DMS79 (cell line): ENCODE measurements at regions not wholly inside any gene's neighbourhood (a gene's known extent, or its start where the extent isn't known, plus 50 kb on each side); places are given as distances from the start of the nearest gene placed in this dataset.

Experiments
- DNase-seq: peaks from one replicate; lab custom pipeline; 2025; lab: John Stamatoyannopoulos, UW

DNA sequence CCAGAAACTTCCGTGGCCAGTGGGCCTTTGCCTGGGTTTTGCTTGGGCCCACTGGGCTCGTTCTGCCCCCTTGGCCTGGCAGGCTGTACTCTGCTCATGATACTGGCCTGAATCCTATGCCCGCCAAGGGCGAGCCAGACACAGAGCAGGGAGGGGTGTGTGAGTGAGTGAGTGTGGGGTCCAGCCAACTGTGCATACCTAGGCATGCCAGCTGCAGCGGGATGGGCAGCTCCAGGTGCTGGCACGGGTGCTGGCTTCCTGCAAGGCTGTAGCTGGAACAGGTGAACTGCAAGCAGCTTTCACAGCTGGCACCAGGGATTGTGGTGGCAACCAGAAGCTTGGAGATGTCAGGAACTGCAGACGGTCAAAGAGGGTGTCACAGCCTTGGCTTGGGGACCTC lies 1276.4 kb downstream of the SLC16A7 start:
- DNase-seq, result no peak

DNA sequence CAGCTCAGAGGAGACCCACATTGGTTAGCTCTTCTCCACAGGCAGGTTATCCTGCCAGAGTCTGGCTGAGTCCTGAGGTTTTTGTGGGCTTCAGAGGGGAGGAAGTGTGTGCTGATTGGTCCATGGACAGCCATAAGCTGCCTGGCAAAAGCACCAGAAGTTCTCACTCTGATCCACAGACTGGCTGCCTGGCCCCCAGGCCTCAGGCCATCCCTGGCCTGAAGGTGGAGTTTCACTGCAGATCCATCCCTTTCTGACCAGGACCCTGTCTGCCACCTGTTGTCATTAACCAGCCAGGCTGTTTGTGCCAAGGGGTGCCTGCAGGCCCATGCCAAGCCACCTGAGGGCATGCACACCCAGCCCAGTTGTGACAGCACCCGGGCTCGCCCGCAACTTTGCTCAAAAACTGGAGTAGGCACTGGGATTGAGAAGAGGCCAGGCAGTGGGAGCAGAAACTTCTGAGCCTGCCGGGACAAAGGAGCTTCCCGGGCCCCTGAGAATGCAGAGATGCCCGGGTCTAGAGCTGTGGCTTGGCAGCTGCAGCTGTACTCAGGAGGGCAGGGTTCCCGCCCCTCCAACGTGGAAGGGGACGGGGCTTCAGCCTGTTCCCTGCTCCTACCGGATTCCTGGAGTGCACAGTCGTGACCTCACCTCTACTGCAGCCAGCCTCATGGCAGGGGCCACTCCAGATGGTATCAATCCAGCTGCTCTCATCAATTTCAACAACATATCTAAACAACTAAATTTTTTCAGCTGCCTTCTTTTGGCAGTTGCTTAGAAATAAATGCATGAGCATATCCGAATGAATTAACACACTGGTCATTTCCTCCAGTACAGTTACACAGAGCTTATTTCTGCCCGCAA lies 1277.3 kb downstream of the SLC16A7 start:
- DNase-seq, result no peak

DNA sequence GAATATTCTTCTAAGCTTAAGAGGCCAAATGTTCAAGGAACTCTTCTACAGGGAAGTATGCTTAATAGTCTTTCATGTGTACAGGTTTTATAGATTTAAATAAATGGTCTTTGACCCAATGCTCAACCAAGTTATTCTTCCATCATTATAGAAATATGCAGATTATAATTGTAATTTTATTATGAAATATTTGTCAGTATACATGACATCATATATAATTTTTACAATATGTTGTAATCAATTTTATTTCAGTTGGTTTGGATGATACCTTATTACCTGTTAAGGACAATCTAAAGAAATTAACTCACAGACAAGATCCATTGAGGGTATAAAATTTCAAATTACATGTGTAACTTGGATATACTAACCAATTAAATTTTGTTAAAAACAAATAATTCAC lies 1278.3 kb downstream of the SLC16A7 start:
- DNase-seq, result no peak

DNA sequence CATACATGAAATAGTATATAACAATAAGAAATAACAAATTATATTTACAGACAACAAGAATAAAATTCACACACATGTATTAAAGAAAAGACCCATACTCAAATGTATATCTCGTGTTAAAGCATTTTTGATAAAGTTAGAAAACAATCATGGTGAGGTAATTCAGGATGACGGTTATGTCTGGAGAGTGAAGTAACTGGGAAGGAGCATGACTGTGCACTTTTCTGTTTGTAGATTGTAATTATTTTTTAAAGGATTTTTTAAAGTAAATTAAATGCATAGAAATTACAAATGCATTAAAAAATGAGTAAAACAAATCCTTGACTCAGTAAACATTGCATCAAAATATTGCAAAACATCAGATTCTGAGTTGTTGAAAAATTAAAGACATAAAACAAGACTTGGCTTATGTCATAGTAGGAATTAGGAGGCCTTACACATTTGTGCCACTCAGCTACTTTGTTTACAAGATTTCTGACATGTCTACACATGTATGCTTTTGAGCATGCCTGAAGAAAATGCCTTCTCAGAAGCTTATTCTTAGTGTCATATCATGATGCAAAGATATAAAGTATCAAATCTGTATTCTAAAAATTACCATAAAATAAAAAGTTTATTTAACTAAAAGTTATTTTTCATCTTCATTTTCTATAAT lies 1325.1 kb downstream of the SLC16A7 start:
- DNase-seq, result no peak

DNA sequence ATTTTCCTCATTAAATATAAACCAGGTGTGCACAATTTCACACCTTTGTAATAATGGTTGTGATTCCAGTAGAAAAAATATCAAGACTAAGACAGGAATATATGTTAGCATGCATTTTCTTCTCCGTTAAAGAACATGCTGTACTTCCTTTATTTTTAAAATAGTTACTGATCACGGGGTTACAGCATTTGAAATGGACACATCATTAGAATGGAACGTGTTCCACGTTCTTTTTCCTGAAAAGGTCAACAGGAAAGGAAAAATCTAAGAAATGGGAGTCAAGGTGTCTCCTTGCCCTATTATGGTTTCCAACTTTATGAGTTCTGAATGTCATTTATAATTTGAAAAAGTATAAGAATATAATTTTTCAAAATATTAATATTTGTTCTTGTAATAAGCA lies 1325.7 kb downstream of the SLC16A7 start:
- no peak for DNase-seq

DNA sequence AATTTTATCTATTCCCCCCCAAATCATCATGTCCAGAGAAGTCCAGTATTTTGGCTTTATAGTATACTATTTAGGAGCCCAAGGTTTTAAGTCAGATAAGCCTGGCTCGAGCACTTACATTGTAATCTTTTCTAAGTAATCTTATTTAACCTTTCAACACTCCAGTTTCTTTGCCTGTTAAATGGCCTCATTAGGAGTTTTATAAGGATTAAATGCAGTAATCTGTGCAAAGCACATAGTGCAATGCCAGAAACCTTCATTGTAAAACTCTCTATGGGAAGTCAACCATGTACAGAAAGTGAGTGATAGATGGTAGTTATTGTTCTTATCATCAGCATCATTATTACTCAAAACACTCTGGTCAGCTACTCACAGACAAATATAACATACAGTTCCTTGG lies 1330.4 kb downstream of the SLC16A7 start:
- DNase-seq, result no peak

DNA sequence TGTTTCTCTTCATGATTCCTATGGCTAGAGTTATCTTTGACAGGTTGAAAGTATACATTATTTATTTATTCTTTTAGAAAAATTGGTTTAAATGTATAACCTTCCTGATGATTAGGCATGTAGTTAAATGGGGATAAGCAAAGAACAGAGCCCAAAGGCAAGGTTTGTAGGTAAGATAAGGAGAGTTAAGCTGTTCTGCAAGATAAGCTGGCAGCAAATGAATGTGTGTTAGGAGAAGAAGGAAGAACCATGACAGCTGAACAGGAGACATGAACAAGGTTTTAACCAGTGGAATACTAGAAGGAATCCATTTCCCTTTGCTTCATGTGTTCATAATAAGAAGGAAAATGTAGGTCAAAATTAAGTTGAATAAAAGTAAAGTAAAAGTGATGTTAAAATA lies 1330.1 kb upstream of the USP15 start:
- no peak for DNase-seq

DNA sequence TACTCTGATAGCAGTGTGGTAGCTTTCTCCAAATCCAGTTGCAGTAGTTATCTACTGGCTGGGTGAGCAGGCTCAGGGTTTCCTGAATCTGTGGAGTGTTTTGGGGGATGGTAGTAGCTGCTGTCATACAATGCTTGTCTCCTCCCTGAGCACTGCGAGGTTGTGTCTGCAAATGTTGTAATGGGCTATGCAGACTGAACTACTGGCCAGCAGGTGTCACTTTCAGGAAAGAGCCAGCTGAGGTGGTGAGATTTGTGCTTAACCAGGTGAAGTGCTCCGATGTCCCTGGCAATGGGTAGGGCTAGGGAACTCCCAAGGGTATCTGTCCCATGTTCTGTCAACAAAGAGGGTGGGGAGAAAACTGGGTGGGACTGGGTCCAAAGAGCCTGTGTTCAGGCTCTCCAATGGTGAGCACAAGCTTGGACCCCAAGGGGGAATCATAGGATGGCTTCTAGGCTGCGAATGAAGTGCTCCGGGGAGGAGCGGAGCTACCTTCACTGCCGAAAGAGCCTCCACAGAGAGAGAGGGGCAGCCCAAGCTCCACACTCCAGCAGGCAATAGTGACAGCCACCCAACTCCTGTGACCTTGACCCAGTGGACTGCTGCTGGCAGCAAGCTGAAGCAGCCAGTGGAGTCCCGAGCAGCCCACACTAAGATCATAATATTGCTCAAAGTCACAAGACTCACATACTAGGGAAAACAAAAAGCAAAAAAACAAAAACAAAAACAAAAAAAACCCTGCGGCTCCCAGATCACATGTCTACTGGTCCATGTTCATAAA lies 1324.0 kb upstream of the USP15 start:
- no peak for DNase-seq

DNA sequence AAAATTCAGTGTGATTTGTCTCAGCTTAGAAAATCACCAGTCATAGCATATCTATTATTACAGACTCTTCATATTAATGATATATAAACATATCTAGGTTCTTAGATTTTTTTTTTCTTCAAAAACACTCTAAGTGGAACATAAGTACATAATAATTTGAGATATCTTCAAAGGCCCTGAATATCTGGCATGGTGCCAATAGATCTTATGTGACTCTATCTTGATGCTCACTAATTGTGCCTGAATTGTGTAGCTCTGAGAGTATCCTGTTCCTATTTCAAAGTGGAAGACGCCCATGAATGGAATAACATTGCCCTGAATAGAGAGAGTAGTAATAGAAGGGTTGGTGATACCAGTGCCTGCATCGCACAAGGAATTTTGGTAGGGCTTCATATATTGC lies 1312.7 kb upstream of the USP15 start:
- no peak for DNase-seq

DNA sequence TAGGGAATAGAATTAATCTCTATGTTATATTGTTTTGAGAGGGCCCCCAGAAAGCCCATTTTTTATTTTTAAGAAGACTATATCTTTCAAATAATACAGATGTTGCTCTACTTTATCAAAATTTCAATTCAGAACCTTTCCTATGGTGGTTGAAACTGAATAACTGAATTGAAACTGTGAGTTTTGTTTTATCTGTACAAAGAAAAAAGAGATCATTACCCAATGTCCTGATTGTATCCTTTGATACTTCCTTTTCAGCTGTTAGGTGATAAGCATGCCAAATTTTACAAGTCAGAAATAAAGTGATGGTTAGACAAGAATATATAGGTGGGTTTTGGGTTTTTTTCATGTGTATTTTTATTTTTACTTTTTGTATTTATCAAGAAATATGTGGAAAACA lies 1293.1 kb upstream of the USP15 start:
- no peak for DNase-seq

DNA sequence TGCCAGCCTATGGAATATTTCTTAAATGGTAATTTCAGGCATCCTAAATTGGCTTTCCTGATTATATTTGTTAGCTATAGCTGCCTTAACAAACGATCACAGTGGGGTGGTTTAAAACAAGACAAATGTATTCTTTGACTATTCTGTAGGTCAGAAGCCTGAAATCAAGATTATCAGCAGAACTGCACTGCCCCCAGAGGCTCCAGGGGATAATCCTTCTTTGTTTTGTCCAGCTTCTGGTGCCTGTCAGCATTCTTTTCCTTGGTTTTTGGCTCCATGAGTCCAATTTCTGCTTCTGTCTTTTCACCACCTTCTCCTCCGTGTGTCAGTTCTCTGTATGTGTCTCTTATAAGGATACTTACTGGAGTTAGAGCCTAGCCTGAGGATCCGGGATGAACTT lies 1282.2 kb upstream of the USP15 start:
- no peak for DNase-seq

DNA sequence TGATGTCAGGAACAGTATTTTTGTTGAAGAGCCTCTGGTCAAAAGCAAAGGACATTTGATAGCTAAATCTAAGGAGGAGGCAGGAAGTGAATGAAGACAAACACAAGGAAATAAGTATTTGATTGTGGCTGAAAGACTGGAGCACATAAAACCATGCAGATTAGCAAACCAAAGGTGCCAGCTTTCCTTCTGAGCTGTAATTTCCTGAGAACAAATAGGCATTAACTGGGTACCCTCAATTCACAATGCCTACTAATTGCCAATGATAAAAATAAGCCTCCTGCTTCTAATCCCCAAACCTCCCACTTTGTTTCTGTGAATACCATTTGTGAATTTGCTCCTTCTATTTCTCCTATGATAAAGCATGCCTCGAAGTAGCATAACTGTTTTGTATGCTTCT lies 1279.6 kb upstream of the USP15 start:
- DNase-seq, result no peak

DNA sequence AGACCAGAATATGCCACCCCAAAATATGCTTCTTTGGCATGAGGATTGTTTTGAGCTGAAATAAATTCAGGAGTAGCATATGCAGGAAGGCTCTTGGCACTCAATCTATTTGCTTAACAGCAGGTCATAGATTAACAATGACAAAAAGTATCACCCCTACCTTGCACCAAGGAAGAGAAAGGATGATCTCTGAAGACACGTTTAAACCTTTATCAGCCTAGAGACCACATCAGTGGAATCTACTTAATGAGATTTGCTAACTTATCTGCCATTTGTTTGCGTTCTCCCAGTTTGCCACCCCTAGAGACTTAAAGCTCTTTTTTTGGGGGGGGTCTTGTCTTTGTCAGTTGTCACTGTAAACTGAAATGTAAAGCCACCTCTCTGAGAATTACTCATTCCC lies 1278.7 kb upstream of the USP15 start:
- DNase-seq, result no peak

DNA sequence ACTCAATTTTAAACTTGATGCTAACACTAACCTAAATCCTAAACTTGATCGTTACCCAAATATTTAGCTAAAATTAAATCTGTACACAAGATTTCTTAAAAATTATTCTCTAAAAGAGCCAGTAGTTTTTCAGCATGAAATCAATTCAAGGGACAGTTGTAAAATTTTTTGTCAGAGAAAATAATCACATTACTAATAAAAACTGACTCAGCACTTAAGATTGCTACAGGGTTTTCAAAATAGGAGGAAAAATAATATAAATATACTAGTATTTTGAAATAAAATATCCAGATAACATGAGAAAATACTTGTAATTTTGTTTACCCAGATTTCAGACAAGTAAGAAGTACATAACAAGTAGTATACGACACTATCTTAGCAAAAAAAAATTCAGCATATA lies 1268.1 kb upstream of the USP15 start:
- DNase-seq, result no peak

DNA sequence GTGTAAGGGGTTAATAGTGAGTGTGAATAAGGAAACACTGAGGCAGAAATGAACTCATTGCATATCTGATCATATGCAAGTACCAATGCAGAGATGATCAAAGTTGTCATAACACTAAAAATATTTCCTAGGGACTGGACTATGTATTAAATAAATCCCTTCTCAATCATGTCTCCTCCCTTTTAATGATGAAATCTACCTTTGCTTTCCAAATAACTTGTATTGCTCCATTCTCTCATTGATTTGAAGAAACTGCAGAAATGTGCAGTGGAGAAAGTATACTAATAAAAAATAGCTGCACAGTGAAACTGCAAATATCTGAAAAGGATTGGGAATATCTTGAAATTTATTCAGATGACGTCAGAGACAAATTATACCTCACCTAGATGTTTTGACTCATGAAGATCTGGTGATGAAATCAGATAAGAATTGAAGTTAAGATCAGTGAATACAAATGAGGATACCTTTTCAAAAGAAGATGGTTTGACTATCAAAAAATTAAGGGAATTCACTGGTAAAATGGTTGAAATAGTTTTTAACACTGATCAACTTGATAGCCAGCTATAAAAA lies 1264.9 kb upstream of the USP15 start:
- no peak for DNase-seq

DNA sequence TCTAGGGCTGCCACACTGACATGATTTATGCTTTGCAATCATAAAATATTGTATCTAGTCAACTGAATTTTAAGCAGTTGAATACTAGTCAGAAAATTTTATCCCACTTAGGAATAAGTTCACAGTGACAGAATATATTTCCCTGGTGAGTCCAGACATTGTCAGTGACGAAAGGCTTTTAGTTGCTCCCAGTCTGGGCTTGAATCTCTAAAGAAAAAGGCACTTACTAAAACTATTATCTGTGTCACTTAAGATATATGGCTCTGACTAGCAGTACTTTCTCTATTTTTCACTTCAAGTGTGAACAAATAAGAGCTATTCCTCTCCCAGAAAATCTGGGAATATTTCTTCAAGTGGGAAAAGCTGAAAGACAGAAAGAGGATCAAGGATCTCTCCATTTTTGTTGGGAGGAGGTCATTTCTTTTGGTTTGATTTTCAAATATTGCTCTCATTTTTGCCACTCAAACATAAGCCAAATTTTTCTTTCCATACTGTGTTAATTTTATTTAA lies 1262.3 kb upstream of the USP15 start:
- DNase-seq, result no peak

DNA sequence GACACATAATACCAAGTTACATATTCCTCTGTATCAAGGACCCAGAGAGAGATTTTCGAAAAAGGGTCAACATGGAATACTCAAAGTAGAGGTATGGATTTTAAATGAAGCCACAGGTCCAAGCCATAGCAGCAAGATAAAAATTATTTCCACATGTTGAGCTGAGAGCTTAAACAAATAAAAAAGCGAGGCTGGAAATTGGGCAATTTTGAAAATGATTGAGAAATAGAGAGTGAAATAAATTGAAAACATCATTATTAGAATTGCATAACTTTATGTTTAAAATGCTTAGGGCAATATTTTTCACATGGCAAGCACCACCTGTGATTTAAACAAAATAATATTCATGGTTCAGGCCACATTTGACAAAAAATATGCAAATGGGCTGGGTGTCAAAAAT lies 1251.0 kb upstream of the USP15 start:
- no peak for DNase-seq

DNA sequence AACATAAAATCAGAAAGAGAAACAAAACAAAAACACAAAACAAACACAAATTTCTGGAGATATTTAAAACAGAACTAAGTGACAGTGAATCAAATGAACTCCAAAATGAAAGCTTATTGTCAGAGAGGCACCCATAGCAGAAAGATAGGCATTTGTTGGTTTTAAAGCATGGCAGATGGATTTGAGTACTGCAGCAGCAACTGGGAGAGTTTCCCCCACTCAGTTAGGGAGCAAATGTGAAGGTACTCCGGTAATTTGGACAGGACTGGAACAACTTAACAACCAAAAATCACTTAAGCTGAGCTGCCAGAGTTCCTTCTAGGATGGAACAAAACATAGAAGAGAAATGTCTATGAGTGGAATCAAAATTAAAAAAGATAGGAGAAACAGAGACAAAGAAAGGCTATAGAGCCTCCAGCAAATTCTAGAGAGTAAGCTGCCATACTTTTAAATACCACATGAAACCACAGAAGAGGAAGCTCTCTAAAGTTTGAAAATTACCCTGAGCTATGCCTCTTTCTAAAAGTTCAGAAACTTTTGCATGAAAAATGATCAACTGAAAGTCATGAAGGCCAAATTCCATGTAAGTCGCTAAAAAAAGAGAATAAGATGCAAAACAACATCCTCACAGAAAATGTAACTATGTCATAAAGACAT lies 1248.3 kb upstream of the USP15 start:
- no peak for DNase-seq

DNA sequence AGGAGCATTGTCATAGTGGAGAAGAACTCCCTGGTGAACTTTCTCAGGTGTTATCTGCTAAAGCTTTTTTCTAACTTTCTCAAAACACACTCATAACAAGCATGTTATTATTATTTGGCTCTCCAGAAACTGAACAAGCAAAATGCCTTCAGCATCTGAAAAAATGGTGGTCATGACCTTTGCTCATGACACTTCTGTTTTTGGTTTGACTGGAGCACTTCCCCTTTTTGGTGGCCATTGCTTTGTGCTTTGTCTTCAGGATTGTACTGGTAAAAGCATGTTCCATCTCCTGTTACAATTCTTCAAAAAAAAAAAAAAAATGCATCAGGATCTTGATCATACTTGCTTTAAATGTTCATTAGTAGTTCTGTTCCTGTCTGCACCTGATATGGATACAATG lies 1241.6 kb upstream of the USP15 start:
- DNase-seq, result no peak

DNA sequence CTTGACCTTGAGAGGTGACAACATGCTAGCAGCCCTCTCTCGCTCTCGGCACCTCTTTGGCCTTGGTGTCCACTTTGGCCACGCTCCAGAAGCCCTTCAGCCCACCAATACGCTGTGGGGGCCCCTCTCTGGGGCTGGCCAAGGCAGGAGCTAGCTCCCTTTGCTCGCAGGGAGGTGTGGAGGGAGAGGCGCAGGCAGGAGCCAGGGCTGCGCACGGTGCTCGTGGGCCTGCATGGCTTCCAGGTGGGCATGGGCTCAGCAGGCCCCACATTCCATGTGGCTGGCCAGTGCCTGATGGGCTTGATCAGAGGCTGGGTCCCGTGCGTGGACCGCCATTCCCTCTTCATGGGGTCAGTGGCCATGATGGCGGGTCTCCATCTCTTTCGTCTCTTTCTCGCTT lies 1237.0 kb upstream of the USP15 start:
- DNase-seq, result no peak

DNA sequence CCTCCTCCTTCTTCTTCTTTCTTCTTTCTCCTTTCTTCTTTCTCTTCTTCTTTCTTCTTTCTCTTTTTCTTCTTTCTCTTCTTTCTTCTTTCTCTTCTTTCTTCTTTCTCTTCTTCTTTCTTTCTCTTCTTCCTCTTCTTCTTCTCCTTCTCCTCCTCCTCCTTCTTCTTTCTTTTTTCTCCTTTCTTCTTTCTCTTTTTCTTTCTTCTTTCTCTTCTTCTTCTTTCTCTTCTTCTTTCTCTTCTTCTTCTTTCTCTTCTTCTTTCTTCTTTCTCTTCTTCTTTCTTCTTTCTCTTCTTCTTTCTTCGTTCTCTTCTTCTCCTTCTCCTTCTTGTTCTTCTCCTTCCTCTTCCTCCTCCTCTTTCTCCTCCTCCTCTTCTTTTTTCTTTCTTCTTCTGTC lies 1230.7 kb upstream of the USP15 start:
- no peak for DNase-seq

DNA sequence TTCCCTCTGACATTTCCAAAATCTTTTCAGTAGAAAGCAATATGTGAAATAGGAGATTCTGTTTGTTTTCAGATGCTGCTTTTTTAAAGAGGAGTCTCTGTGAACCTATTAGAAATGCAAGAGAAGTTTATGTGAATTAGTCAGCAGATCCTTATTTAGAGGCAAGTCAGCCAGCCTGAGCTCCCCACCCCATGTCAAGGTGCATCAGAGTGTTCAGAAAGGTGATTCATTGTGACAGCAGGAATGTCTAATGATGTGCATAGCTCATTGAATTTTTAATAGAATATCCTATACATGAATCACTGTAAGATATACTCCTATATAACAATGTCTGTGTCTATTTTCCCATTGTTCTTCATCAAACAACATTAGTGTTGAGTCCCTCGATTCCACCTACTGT lies 1222.4 kb upstream of the USP15 start:
- no peak for DNase-seq
